CD14-positive monocyte (primary cell): ENCODE measurements at regions not wholly inside any gene's neighbourhood (a gene's known extent, or its start where the extent isn't known, plus 50 kb on each side); places are given as distances from the start of the nearest gene placed in this dataset.

Experiments used
- DNase-seq, 3 donors: peaks; one replicate each; pipeline ENCODE4 v3.0.0-alpha.2; 2011 to 2022
- H2AFZ ChIP-seq: 2 replicates; pipeline ENCODE4 v1.6.0; 2012; ENCODE audit warnings: mild to moderate bottlenecking, low read depth, low read length, inconsistent platforms; ENCODE audit not compliant: insufficient read depth, poor library complexity, severe bottlenecking
- H3K27ac ChIP-seq, 2 donors: 1 replicate in 1 of 2; 2 replicates in 1 of 2; pipeline ENCODE4 v1.5.1; 2012 to 2013; ENCODE audit warnings: low read length in 2 of 2, control low read depth in 1 of 2, inconsistent platforms in 1 of 2, low read depth in 1 of 2, mild to moderate bottlenecking in 1 of 2
- H3K27me3 ChIP-seq, 2 donors: one replicate each; pipeline versions ENCODE4 v1.6.0 to v1.6.1; 2011 to 2013; ENCODE audit warnings: low read length in 2 of 2; ENCODE audit not compliant: control insufficient read depth in 2 of 2, insufficient read depth in 2 of 2
- H3K36me3 ChIP-seq, 2 donors: replicated peaks in 1 of 2; 1 replicate in 1 of 2; 2 replicates in 1 of 2; pipeline versions ENCODE4 v1.5.1 to v1.6.1; 2012 to 2013; ENCODE audit warnings: low read length in 2 of 2, control low read depth in 1 of 2, inconsistent platforms in 1 of 2, mild to moderate bottlenecking in 1 of 2; ENCODE audit not compliant: insufficient read depth in 2 of 2, control insufficient read depth in 1 of 2
- H3K4me1 ChIP-seq, 2 donors: 1 replicate in 1 of 2; 2 replicates in 1 of 2; pipeline versions ENCODE4 v1.5.1 to v1.6.1; 2012 to 2013; ENCODE audit warnings: low read length in 2 of 2, control low read depth in 1 of 2, inconsistent platforms in 1 of 2, mild to moderate bottlenecking in 1 of 2, moderate library complexity in 1 of 2; ENCODE audit not compliant: insufficient read depth in 2 of 2, control insufficient read depth in 1 of 2
- H3K4me2 ChIP-seq: replicated peaks from 2 replicates; pipeline ENCODE3; 2012; ENCODE audit warnings: low read length, moderate library complexity, mild to moderate bottlenecking; ENCODE audit not compliant: poor library complexity, severe bottlenecking; ENCODE audit errors: extremely low read depth
- H3K4me3 ChIP-seq, 3 experiments: fragments of 200-600 bp in 1 of 3; sonication (generic) in 1 of 3; replicated peaks in 1 of 3; 1 replicate in 2 of 3; 2 replicates in 1 of 3; pipeline ENCODE4 v1.5.1; 2011 to 2013; ENCODE audit warnings: low read length in 3 of 3, mild to moderate bottlenecking in 3 of 3, control low read depth in 2 of 3, low read depth in 2 of 3, inconsistent platforms in 1 of 3, moderate library complexity in 1 of 3
- H3K79me2 ChIP-seq: 2 replicates; pipeline ENCODE4 v1.6.0; 2012; ENCODE audit warnings: mild to moderate bottlenecking, control low read depth, inconsistent platforms, low read length, moderate library complexity; ENCODE audit not compliant: insufficient read depth
- H3K9ac ChIP-seq: 2 replicates; pipeline ENCODE4 v1.6.0; 2017; ENCODE audit warnings: low read length, mild to moderate bottlenecking; ENCODE audit not compliant: insufficient read depth, poor library complexity, severe bottlenecking
- H3K9me3 ChIP-seq, 2 donors: replicated peaks in 1 of 2; 1 replicate in 1 of 2; 2 replicates in 1 of 2; pipeline versions ENCODE4 v1.5.1 to v1.6.1; 2012 to 2013; ENCODE audit warnings: low read length in 2 of 2, control low read depth in 1 of 2; ENCODE audit not compliant: control insufficient read depth in 1 of 2, insufficient read depth in 1 of 2
- H4K20me1 ChIP-seq: 2 replicates; pipeline ENCODE4 v1.6.0; 2012; ENCODE audit warnings: mild to moderate bottlenecking, low read length, control low read depth, moderate library complexity; ENCODE audit not compliant: insufficient read depth
- H3K27ac Mint-ChIP-seq, 7 donors: one replicate each; pipeline ENCODE4 v1.8.0; 2020; ENCODE audit warnings: mild to moderate bottlenecking in 7 of 7, mixed read lengths in 7 of 7, moderate library complexity in 6 of 7, inconsistent platforms in 2 of 7
- H3K27me3 Mint-ChIP-seq, 3 donors: one replicate each; pipeline ENCODE4 v1.8.0; 2021 to 2022; ENCODE audit warnings: low read depth in 3 of 3, mild to moderate bottlenecking in 3 of 3, mixed read lengths in 3 of 3, moderate library complexity in 3 of 3, inconsistent platforms in 1 of 3
- H3K36me3 Mint-ChIP-seq, 2 donors: one replicate each; pipeline ENCODE4 v1.8.0; 2020; ENCODE audit warnings: mixed read lengths in 2 of 2, inconsistent platforms in 1 of 2, mild to moderate bottlenecking in 1 of 2
- H3K4me1 Mint-ChIP-seq: one replicate; pipeline ENCODE4 v1.8.0; 2020; ENCODE audit warnings: mild to moderate bottlenecking, mixed read lengths
- H3K4me3 Mint-ChIP-seq, 2 donors: one replicate each; pipeline ENCODE4 v1.8.0; 2020; ENCODE audit warnings: mild to moderate bottlenecking in 2 of 2, mixed read lengths in 2 of 2, moderate library complexity in 1 of 2
- H3K9me3 Mint-ChIP-seq, 7 donors: one replicate each; pipeline ENCODE4 v1.8.0; 2020 to 2022; ENCODE audit warnings: mixed read lengths in 7 of 7, mild to moderate bottlenecking in 6 of 7, moderate library complexity in 6 of 7, inconsistent platforms in 2 of 7
- CTCF ChIP-seq: fragments of 200-600 bp; IDR thresholded peaks from one replicate; pipeline ENCODE4 v1.8.0; 2022; ENCODE audit warnings: antibody characterized with exemption, mild to moderate bottlenecking
- WGBS: methylation state at CpG from one replicate; pipeline ENCODE4 v1.1.5; 2013; ENCODE audit warnings: missing lambda C conversion rate; ENCODE audit not compliant: insufficient coverage; 5-methylcytosine and 5-hydroxymethylcytosine counted together
- intact Hi-C, 2 donors: fragments of 100-400 bp; cut with micrococcal nuclease; formaldehyde crosslinking; loops; one replicate each; pipeline versions ENCODE4 v1.15.0 to v1.15.1; 2023

GRCh38 chr16:65822148-65822547 is 544.3 kb upstream of the CDH5 start:
- Mint-ChIP-seq H3K4me3 (no peak overlapping the region), H3K27ac (peak overlapping the region in 1 of 7 donors; percentile 66), H3K4me1 (no peaks in the 10 kb centered on the region), H3K36me3 (no peaks in the 10 kb centered on the region), H3K9me3 (peaks cover 0 to 13% (median 0%) of the 10 kb centered on the region in 7 donors), H3K27me3 (peaks cover 0 to 3% (median 0%) of the 10 kb centered on the region in 3 donors)
- no peak for DNase-seq
- no peak for TF ChIP-seq CTCF
- Histone ChIP-seq H3K4me2 (no peak overlapping the region), H3K9ac (no peak overlapping the region), H3K4me1 (no peaks in the 10 kb centered on the region), H3K27ac (no peak overlapping the region), H4K20me1 (no peaks in the 10 kb centered on the region), H3K9me3 (no peaks in the 10 kb centered on the region), H3K36me3 (no peaks in the 10 kb centered on the region), H3K27me3 (no peaks in the 10 kb centered on the region), H3K79me2 (no peaks in the 10 kb centered on the region), H3K4me3 (no peak overlapping the region), H2AFZ (no peak overlapping the region)
- WGBS, result no CpG with 5 or more reads among the region's 2 CpGs
- intact Hi-C loops, result no loop called here

GRCh38 chr16:65819136-65819898 is 547.2 kb upstream of the CDH5 start:
- Mint-ChIP-seq H3K9me3 (peaks cover 0 to 6% (median 1%) of the 10 kb centered on the region in 7 donors), H3K36me3 (no peaks in the 10 kb centered on the region), H3K27ac (no peak overlapping the region), H3K27me3 (peaks cover 0 to 6% (median 0%) of the 10 kb centered on the region in 3 donors), H3K4me1 (no peaks in the 10 kb centered on the region), H3K4me3 (no peak overlapping the region)
- Histone ChIP-seq H3K4me3 (no peak overlapping the region), H3K27me3 (no peaks in the 10 kb centered on the region), H3K27ac (no peak overlapping the region), H3K9ac (no peak overlapping the region), H2AFZ (no peak overlapping the region), H4K20me1 (no peaks in the 10 kb centered on the region), H3K9me3 (no peaks in the 10 kb centered on the region), H3K4me2 (no peak overlapping the region), H3K4me1 (no peaks in the 10 kb centered on the region), H3K79me2 (no peaks in the 10 kb centered on the region), H3K36me3 (no peaks in the 10 kb centered on the region)
- intact Hi-C loops, result no loop called here
- DNase-seq, result no peak
- no peak for TF ChIP-seq CTCF
- WGBS, result no CpG with 5 or more reads among the region's 4 CpGs
